ENCODE measurements at regions not wholly inside any gene's neighbourhood (a gene's known extent, or its start where the extent isn't known, plus 50 kb on each side); places are given as distances from the start of the nearest gene placed in this dataset.
A peak's percentile ranks its signal among the peaks of the same experiment; 100 is the strongest.

DNA sequence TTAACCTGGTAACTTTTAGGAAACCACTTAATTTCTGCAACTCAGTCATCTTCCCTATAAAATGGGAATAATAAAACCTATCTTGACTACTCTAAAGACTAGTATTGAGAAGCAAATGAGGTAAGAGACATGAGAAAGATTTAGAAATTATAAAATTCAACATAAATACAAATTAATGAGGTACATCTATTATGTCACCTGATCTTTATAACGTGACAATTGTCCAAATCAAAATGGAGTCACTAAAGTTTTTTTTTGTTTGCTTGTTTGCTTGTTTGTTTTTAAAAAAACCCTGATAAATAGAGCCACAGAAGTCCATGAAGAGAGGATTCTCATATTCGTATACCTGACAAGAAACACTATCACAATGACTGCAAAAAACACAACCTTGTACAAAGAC is 242.8 kb downstream of the LRRN1 start:
- in situ Hi-C loops (cut with HindIII; ENCODE audit: low sequenced_read_pairs), result no loop called here
- TF ChIP-seq CTCF (IDR thresholded peaks at IDR 0.05; ENCODE audit: low read depth, low read length, missing control alignments), result no peak
- no peak for DNase-seq (ENCODE audit: low read depth)
- H3K4me3 ChIP-seq (ENCODE audit: low read depth, low read length), result no peak overlapping the region

DNA sequence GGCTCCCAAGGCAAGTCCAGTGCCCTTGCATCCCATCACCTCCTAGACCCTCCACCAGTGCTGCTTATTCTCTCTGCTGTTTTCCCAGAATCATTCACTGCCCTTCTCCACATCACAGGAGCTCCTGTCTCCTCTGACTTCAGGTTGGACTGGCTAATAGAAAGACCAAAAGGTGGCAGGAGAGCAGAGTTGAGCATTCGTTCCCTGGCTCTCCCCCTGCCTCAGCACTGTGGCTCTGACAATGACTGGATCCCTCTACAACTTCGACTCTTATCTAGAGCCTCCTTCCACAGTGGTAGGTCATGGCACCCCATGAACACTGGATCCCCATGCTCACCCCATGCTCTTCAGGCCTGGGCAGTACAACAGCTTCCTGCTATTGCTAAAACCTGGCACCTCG is 243.6 kb downstream of the LRRN1 start:
- in situ Hi-C loops (cut with HindIII; ENCODE audit: low sequenced_read_pairs), result no loop called here
- DNase-seq (ENCODE audit: low read depth), result no peak
- TF ChIP-seq CTCF (IDR thresholded peaks at IDR 0.05; ENCODE audit: low read depth, low read length, missing control alignments), result no peak
- H3K4me3 ChIP-seq (ENCODE audit: low read depth, low read length), result no peak overlapping the region

DNA sequence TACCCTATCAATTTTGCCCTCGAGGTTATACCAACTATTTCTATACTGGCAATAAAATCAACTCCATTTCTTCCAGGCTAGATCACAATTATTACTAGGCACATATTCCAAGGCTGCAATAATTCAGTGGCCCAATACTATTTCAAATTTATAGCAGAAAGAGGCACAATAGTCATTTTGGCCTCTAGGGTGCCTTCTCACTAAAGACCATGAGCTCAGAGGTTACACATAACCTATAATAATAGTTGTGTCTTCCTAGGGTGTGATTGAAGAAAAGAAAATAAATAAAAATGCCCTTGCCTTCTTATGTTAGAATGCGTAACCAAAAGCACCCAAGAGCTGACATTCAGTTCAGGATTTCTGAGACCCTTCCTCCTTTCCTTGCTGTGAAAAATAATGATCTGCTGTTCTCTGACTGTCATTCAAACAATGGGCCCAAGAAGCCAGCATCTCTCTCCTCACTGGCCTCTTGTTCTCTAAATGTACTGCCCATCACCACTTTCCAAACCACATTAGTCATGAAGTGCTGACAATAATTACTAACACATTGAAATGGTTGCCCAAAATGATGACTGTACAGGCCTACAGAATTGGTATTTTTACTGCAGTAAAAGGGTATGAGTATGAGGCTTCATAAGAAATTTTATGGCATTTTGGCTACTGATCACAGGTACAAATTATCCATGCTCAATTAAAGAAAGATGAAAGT is 244.8 kb downstream of the LRRN1 start:
- TF ChIP-seq CTCF (IDR thresholded peaks at IDR 0.05; ENCODE audit: low read depth, low read length, missing control alignments), result no peak
- in situ Hi-C loops (cut with HindIII; ENCODE audit: low sequenced_read_pairs), result no loop called here
- DNase-seq (ENCODE audit: low read depth), result peak; percentile 28
- H3K4me3 ChIP-seq (ENCODE audit: low read depth, low read length), result no peak overlapping the region

DNA sequence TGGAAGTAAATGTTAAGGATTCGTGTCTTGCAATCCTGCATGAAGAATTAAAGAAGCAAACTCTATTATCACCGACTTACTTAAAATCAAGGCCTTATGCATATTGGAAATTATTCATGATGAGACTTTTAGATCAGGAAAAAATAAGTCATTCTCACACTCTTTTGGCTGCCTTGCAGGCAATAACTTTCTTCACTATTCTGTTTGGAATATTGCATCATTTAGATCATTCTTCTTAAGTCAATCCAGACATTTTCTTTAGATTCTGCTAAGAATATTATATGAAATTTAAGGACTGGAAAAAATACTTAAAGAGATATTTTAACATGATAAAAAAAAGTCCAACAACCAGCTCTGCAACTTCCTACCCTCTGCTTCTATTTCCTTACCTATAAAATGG is 245.4 kb downstream of the LRRN1 start:
- H3K4me3 ChIP-seq (ENCODE audit: low read depth, low read length), result no peak overlapping the region
- in situ Hi-C loops (cut with HindIII; ENCODE audit: low sequenced_read_pairs), result no loop called here
- DNase-seq (ENCODE audit: low read depth), result no peak
- no peak for TF ChIP-seq CTCF (IDR thresholded peaks at IDR 0.05; ENCODE audit: low read depth, low read length, missing control alignments)

DNA sequence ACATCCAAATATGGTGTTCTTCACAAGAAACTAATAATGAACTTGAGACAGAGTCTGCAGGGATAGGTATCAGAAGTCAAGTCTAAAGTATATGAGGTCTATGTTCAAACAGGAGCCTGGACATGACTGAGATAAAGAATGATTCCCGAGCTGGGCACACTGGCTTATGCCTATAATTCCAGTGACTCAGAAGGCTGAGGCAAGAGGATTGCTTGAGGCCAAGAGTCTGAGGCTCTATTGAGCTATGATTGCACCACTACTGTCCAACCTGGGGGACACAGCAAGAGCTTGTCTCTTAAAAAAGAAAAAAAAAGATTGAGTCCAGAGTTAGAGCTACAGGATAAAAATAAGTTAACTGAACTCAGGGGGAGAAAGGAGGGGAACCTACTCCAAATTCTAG is 246.5 kb downstream of the LRRN1 start:
- no peak overlapping the region for H3K4me3 ChIP-seq (ENCODE audit: low read depth, low read length)
- DNase-seq (ENCODE audit: low read depth), result no peak
- TF ChIP-seq CTCF (IDR thresholded peaks at IDR 0.05; ENCODE audit: low read depth, low read length, missing control alignments), result no peak
- in situ Hi-C loops (cut with HindIII; ENCODE audit: low sequenced_read_pairs), result no loop called here

GRCh38 chr3:4047366-4047765 is 248.1 kb downstream of the LRRN1 start:
- DNase-seq (ENCODE audit: low read depth), result no peak
- no peak overlapping the region for H3K4me3 ChIP-seq (ENCODE audit: low read depth, low read length)
- TF ChIP-seq CTCF (IDR thresholded peaks at IDR 0.05; ENCODE audit: low read depth, low read length, missing control alignments), result no peak
- in situ Hi-C loops (cut with HindIII; ENCODE audit: low sequenced_read_pairs), result no loop called here
